Prostate gland (tissue), 2 donors: ENCODE measurements at regions not wholly inside any gene's neighbourhood (a gene's known extent, or its start where the extent isn't known, plus 50 kb on each side); places are given as distances from the start of the nearest gene placed in this dataset.

Experiments
- POLR2A ChIP-seq: fragments of 450-650 bp; IDR thresholded peaks from one replicate; pipeline ENCODE4 v1.6.1; 2016; ENCODE audit warnings: antibody characterized with exemption, mild to moderate bottlenecking
- TF ChIP-seq, protein P1 (sequence below), 4 experiments: fragments of 200-600 bp in 2 of 4; fragments of 450-650 bp in 2 of 4; sonication (generic) in 2 of 4; IDR thresholded peaks; 1 replicate in 3 of 4; 2 replicates in 1 of 4; pipeline ENCODE4 v1.5.1; 2016 to 2019; ENCODE audit warnings: antibody characterized with exemption in 4 of 4, mild to moderate bottlenecking in 2 of 4, moderate library complexity in 2 of 4

DNA sequence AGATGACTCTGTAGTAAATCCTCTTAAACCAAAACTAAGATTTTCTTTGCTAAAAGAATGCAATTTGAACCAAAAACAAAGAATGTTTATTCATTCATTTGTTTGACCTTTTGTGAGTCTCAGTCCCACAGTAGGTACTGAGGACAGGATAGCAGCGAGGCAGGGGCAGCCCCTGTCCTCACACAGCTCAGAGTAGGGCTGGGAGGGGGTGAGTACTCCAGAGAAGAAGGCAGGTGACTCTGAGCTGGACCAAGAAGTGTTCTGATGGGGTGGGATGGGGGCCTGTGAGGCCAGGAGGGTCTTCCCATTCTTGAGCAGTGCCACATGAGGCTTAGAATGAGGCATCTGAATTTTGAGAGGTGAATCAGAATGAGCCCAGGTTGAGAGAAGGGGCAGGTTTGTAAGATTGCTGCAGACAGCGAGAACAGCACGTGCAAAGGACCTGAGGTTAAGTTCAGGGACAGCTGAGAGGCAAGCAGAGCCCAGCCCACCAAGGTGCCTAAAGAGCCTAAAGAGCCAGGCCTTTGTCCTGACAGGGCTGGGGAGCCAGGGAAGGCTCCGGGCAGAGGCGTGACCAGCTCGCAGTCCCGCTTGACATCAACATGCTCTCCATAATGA is 56.9 kb upstream of the CHST15 start:
- TF ChIP-seq, protein P1, sequence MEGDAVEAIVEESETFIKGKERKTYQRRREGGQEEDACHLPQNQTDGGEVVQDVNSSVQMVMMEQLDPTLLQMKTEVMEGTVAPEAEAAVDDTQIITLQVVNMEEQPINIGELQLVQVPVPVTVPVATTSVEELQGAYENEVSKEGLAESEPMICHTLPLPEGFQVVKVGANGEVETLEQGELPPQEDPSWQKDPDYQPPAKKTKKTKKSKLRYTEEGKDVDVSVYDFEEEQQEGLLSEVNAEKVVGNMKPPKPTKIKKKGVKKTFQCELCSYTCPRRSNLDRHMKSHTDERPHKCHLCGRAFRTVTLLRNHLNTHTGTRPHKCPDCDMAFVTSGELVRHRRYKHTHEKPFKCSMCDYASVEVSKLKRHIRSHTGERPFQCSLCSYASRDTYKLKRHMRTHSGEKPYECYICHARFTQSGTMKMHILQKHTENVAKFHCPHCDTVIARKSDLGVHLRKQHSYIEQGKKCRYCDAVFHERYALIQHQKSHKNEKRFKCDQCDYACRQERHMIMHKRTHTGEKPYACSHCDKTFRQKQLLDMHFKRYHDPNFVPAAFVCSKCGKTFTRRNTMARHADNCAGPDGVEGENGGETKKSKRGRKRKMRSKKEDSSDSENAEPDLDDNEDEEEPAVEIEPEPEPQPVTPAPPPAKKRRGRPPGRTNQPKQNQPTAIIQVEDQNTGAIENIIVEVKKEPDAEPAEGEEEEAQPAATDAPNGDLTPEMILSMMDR (IDR thresholded peaks at IDR 0.05), result no peak
- TF ChIP-seq POLR2A, result no peak
